GM19467 (cell line): ENCODE measurements at regions not wholly inside any gene's neighbourhood (a gene's known extent, or its start where the extent isn't known, plus 50 kb on each side); places are given as distances from the start of the nearest gene placed in this dataset.
"Not testable (repeated sequence)": the region's sequence is repeated elsewhere in the genome, so short reads cannot be mapped to it uniquely, and the experiment has no call there.

Source experiments
- ATAC-seq: cut with Tn5 transposase; IDR thresholded peaks from one replicate; pipeline ENCODE4 v1.9.1; 2021; ENCODE audit warnings: mild to moderate bottlenecking, moderate library complexity; ENCODE audit not compliant: unreplicated experiment

- no peak for ATAC-seq
Observed at GRCh38 chr6:111925296-111925695, 52.0 kb upstream of the FYN start.

GRCh38 chr6:111926731-111927302, 53.6 kb upstream of the FYN start:
- ATAC-seq = no peak

GRCh38 chr6:111927321-111927720, 54.1 kb upstream of the FYN start:
- no peak for ATAC-seq

- ATAC-seq = no peak
Observed at GRCh38 chr6:111928139-111928538, 54.9 kb upstream of the FYN start.

- ATAC-seq = not testable (repeated sequence)
Observed at GRCh38 chr6:111934611-111935010, 61.4 kb upstream of the FYN start.

- no peak for ATAC-seq
Observed at GRCh38 chr6:111936718-111937117, 63.5 kb upstream of the FYN start.

- no peak for ATAC-seq
Observed at GRCh38 chr6:111938710-111939109, 65.5 kb upstream of the FYN start.

GRCh38 chr6:111939902-111940301, 66.7 kb upstream of the FYN start:
- no peak for ATAC-seq

GRCh38 chr6:111940801-111941200, 67.5 kb upstream of the FYN start:
- ATAC-seq = no peak

- no peak for ATAC-seq
Observed at GRCh38 chr6:111941686-111942330, 68.6 kb upstream of the FYN start.

- ATAC-seq = no peak
Observed at GRCh38 chr6:111942561-111942960, 69.3 kb upstream of the FYN start.

- no peak for ATAC-seq
Observed at GRCh38 chr6:111943266-111943665, 70.0 kb upstream of the FYN start.

GRCh38 chr6:111943726-111944125, 70.5 kb upstream of the FYN start:
- no peak for ATAC-seq

- no peak for ATAC-seq
Observed at GRCh38 chr6:111944541-111944940, 71.3 kb upstream of the FYN start.

- ATAC-seq = no peak
Observed at GRCh38 chr6:111949546-111949945, 76.3 kb upstream of the FYN start.

- not testable (repeated sequence) for ATAC-seq
Observed at GRCh38 chr6:111949984-111950383, 76.7 kb upstream of the FYN start.

- no peak for ATAC-seq
Observed at GRCh38 chr6:111950661-111951496, 77.6 kb upstream of the FYN start.

- ATAC-seq = no peak
Observed at GRCh38 chr6:111951497-111952085, 78.3 kb upstream of the FYN start.

- ATAC-seq = no peak
Observed at GRCh38 chr6:111952274-111952673, 79.0 kb upstream of the FYN start.

GRCh38 chr6:111952821-111953540, 79.7 kb upstream of the FYN start:
- no peak for ATAC-seq

- no peak for ATAC-seq
Observed at GRCh38 chr6:111956098-111956497, 82.8 kb upstream of the FYN start.
